Right ventricle myocardium inferior (tissue), 1 donor: ENCODE measurements at regions not wholly inside any gene's neighbourhood (a gene's known extent, or its start where the extent isn't known, plus 50 kb on each side); places are given as distances from the start of the nearest gene placed in this dataset.
"Not testable (repeated sequence)": the region's sequence is repeated elsewhere in the genome, so short reads cannot be mapped to it uniquely, and the experiment has no call there.

Experiments
- ATAC-seq: fragments of 200-7000 bp; cut with Tn5 transposase; one replicate; pipeline ENCODE4 v1.9.1; 2020; ENCODE audit warnings: mild to moderate bottlenecking, moderate library complexity
- DNase-seq: peaks from one replicate; pipeline ENCODE4 v3.0.0; 2021; ENCODE audit errors: missing footprints
- intact Hi-C: fragments of 100-400 bp; cut with DNase I; formaldehyde crosslinking; loops from one replicate; pipeline ENCODE4 v1.11.0; 2022
- donor health status: DM: no; HTN: yes; CAD: no; lungs with severe emphysema.

GRCh38 chr4:116018831-116019230, 905.4 kb upstream of the NDST4 start:
- ATAC-seq (no peak), DNase-seq (no peak)
- intact Hi-C loops: no loop called here

GRCh38 chr4:116016201-116016600, 902.8 kb upstream of the NDST4 start:
- ATAC-seq (no peak), DNase-seq (no peak)
- intact Hi-C loops: no loop called here

- intact Hi-C loops: no loop called here
- no peak for DNase-seq
- no peak for ATAC-seq
Observed at GRCh38 chr4:116015549-116015948, 902.1 kb upstream of the NDST4 start.

GRCh38 chr4:116015062-116015461, 901.6 kb upstream of the NDST4 start:
- no peak for DNase-seq
- ATAC-seq: no peak
- intact Hi-C loops: no loop called here

- no peak for DNase-seq
- no peak for ATAC-seq
- intact Hi-C loops: no loop called here
Observed at GRCh38 chr4:116010923-116011322, 897.5 kb upstream of the NDST4 start.

- ATAC-seq: no peak
- intact Hi-C loops: no loop called here
Observed at GRCh38 chr4:116005806-116006088, 892.3 kb upstream of the NDST4 start.

GRCh38 chr4:116005037-116005805, 891.8 kb upstream of the NDST4 start:
- intact Hi-C loops: no loop called here
- ATAC-seq (no peak), DNase-seq (no peak)

More at GRCh38 chr4:116005806-116006088, 892.3 kb upstream of the NDST4 start:
- DNase-seq: no peak

- DNase-seq (no peak), ATAC-seq (no peak)
- intact Hi-C loops: no loop called here
Observed at GRCh38 chr4:116001291-116001690, 887.9 kb upstream of the NDST4 start.

GRCh38 chr4:115986573-115986972, 873.2 kb upstream of the NDST4 start:
- no peak for ATAC-seq
- intact Hi-C loops: no loop called here

GRCh38 chr4:115975421-115976001, 862.1 kb upstream of the NDST4 start:
- ATAC-seq, DNase-seq, intact Hi-C loops: not testable (repeated sequence)

More at GRCh38 chr4:115986573-115986972, 873.2 kb upstream of the NDST4 start:
- DNase-seq: no peak

GRCh38 chr4:115973768-115974167, 860.3 kb upstream of the NDST4 start:
- intact Hi-C loops: no loop called here
- ATAC-seq: no peak

GRCh38 chr4:115972967-115973366, 859.5 kb upstream of the NDST4 start:
- intact Hi-C loops: no loop called here
- DNase-seq: no peak
- no peak for ATAC-seq

More at GRCh38 chr4:115973768-115974167, 860.3 kb upstream of the NDST4 start:
- no peak for DNase-seq

- no peak for ATAC-seq
- intact Hi-C loops: no loop called here
- no peak for DNase-seq
Observed at GRCh38 chr4:115970859-115971258, 857.4 kb upstream of the NDST4 start.

GRCh38 chr4:115969756-115970155, 856.3 kb upstream of the NDST4 start:
- no peak for ATAC-seq
- no peak for DNase-seq
- intact Hi-C loops: no loop called here

- ATAC-seq (no peak), DNase-seq (no peak)
- intact Hi-C loops: no loop called here
Observed at GRCh38 chr4:115965588-115965987, 852.2 kb upstream of the NDST4 start.

- DNase-seq, intact Hi-C loops, ATAC-seq: not testable (repeated sequence)
Observed at GRCh38 chr4:115956054-115956796, 842.8 kb upstream of the NDST4 start.

GRCh38 chr4:115950806-115951205, 837.4 kb upstream of the NDST4 start:
- ATAC-seq (no peak), DNase-seq (no peak)
- intact Hi-C loops: no loop called here

GRCh38 chr4:115949974-115950743, 836.7 kb upstream of the NDST4 start:
- intact Hi-C loops, DNase-seq, ATAC-seq: not testable (repeated sequence)

- DNase-seq: no peak
- no peak for ATAC-seq
- intact Hi-C loops: no loop called here
Observed at GRCh38 chr4:115945026-115945425, 831.6 kb upstream of the NDST4 start.
